SH-SY5Y (cell line): ENCODE measurements at regions not wholly inside any gene's neighbourhood (a gene's known extent, or its start where the extent isn't known, plus 50 kb on each side); places are given as distances from the start of the nearest gene placed in this dataset.

Source experiments
- GATA2 ChIP-seq: IDR thresholded peaks from 2 replicates; pipeline ENCODE4 v1.6.1; 2011; ENCODE audit warnings: mild to moderate bottlenecking, low read depth, low read length
- GATA3 ChIP-seq: IDR thresholded peaks from 2 replicates; pipeline ENCODE4 v1.6.1; 2011; ENCODE audit warnings: low read depth, mild to moderate bottlenecking, low read length, moderate library complexity

- TF ChIP-seq GATA3 (no peak), GATA2 (no peak)
Measured at GRCh38 chr4:42310358-42310757, 86.9 kb upstream of the SHISA3 start.
